ENCODE measurements at regions not wholly inside any gene's neighbourhood (a gene's known extent, or its start where the extent isn't known, plus 50 kb on each side); places are given as distances from the start of the nearest gene placed in this dataset.

DNA sequence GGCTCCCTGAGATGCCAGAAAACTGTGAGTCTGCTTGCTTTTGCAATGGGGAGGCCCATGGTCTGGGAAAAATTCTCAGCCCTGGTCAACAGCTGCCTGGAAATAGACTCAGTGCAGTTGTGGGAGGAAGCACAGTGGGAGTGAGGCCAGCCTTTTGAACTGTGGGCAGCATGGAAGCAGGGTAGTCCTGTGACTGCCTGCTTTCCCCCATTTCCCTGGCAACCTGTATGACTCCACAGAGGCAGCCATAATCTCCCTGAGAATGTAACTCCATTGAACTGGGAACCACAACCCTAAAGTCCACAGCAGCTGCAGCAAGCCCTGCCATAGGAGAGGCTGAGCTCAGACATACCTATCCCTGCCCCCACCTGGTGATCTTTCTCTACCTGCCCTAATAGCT lies 494.6 kb upstream of the FAT3 start:
- DNase-seq: no peak

DNA sequence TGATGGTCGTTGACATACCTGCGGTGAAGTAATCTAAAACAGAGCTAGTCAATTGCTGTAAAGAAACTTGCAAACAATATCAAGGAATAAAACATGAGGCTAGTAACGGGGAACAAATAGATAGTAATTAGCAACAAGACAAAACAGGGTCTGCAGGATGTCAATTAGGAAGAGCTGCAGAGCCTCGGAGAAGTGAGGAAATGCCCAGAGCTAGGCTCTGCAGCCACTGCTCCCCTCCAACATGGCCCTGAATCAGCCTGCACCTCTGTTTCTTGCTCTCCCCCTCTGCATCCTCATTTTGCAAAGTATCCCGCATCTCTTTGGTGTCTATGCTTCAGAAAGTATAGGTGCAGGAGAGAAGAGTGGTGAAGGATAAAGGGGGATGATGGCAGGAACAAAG lies 507.4 kb upstream of the FAT3 start:
- DNase-seq: no peak

DNA sequence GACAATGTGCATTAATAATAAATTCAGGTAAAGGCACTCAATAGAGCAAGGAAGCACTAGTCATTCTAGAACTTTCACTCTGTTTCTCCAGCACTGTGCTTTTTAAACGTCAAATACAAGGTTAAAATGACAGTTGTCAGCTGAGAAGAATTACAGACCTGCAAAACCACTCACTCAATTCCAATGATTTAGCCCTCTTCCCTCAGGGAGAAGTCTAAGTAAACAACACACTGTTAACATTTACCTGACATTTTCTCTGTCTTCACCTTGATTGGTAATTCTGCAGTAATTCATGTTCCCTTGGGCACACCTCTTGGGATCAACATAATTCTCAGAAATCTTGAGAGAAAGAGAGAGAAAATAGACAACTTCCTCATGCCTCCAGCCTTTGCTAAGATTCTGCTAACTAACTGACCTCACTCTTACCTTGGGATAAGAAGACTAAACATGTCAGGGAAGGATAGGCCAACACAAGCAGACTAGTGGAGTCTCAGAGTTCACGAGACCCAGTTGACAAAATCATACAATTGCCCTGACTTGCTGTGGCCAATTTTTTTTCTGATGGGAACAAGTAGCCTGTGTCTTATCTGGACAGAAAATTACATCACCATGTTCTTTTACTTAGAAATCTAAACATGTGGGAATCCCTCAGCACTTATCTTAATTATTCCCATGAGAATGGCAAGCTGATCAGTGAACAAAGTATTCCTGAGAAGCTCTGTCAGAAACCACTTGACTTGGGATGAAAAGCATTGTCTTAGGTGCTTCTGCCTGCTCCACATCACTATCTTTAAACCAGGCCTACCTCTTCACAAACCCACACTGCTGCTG lies 516.8 kb upstream of the FAT3 start:
- no peak for DNase-seq

DNA sequence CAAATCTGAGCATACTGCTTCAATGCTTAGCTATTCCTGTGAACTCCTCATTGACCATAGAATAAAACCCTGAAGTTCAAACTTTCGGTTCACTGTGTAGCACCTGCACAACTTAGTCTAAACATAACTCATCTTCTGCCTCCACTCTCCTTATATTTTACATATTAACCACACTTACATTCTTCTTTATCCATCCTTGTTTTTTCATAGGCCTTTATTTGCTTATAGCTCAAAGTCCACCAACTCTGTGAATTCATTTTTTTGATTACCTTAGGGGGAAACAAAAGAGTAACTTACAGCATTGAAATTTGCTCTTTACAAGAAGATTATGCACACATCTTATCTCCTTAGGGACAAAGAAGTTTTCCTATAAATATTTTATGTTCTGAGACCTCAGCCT lies 521.6 kb upstream of the FAT3 start:
- DNase-seq: no peak

DNA sequence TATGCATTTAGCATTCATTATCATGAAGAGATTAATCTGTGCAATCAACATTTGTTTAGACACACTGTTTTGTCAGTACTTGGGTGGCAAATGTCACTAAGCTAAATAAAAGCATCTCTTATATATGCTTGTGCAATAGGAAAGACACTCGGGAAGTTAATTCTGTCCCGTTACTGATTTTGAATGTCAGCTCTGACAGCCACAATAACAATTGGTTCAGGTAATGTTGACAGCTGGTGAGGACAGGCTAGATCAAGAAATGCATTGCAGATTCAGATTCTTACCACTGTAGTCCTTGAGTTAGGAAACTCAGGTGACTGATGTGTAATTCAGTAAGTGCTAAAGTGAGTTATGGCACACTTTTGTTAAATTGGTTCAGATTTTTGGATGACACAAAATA lies 523.8 kb upstream of the FAT3 start:
- no peak for DNase-seq

DNA sequence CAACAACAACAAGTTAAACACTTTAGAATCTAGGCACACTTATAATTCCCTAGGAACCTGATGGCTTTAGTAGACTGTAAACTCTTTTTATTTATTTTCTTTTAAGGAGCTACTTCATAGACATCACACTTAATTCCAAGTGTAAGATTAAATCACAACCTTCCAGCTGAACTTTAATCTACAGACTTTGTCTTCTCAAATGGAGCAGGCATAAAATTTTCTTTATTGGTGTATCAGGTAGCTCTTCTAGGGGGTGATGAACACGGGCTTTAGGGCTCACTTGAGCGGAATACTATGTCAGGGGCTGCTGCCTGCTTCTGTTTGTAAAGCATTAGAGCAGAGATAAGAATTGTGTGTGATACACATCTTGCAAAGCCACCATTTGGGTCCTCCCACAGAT lies 525.8 kb upstream of the FAT3 start:
- DNase-seq: no peak

DNA sequence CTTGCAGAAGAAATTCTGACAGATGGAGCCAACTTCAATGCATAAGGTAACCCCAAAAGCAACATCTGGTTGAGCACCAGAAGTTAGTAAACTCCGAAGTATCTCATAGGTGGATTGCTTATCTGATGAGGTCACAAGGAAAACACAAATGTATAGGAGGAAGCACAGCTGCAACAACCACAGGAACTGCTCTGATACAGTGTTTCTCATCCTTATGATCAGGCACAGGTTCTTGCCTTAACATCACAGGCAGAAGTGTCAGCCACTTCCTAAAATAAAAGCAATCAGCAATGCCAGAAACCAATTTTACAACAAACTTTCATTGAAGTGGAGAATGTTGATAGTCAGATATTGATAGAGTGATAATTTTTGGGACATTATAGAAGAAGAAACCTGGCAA lies 530.3 kb upstream of the FAT3 start:
- no peak for DNase-seq

DNA sequence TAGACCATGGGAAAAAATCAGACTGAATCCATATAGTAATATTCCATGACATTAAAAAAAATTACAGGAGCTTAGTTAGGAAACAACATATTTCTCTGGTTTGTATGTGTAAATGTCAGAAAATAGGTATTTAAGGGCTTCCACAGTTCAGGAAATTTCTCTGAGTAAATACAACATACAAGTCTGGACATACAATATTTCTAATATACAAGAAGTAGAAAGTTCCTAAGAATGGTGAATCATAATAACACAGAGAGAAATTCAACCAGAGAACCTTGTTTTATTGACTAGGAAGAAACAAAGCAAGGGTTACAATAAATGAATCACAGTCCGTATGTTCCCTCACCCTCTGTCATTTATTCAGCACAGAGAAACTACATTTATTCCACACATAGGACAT lies 532.7 kb upstream of the FAT3 start:
- DNase-seq: no peak

DNA sequence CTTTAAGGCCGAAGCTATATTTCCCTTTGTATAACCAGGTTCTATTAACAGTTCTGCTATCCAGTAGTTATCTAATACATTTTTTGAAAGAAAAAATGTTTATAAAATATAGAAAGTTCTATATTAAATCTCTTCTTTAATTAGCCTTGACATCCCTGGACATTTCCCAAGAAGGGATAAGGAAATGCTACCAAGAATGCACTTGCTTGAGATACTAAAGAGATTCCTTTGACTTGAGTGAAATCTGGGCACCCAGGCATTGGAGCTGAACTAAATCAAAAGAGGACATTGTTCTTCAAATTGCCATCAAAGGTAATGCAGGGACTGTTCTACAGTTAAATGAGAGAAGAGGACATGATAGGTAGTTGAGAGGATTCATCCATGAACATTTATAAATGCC lies 535.9 kb upstream of the FAT3 start:
- no peak for DNase-seq

DNA sequence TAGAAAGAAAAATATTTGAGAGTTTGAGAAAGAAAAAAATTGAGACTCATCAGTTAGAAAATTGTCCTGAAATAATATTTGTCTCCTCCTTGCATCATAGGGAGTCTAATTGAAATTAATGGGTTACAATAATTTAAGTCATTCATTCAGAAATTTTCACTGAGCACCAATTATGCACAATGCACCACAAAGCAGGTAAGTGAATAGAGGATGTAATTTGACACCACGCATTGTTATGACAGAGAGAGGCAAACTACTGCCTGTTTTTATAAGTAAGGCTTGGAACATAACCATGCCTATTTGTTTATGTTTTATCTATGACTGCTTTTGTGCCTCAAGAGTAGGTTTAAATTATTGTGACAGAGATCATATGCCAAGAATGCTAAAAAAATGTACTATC lies 537.9 kb upstream of the FAT3 start:
- no peak for DNase-seq

DNA sequence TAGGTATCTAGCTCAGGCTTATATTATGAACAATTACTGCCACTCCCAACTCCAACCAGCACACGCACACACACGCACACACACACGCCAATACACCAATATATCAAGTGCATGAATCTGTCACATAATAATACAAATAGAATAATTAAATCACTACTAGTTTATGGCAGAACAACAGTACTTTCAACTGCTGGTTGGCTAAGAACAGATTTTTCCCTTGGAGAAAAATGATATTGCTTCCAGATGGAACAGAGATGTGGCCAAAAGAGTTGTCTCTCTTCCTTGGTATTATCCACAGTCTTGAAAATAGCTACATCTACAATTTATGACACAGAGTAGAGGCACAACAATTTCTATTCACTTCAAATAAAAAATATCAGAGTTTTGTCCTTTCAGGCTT lies 538.3 kb upstream of the FAT3 start:
- no peak for DNase-seq

DNA sequence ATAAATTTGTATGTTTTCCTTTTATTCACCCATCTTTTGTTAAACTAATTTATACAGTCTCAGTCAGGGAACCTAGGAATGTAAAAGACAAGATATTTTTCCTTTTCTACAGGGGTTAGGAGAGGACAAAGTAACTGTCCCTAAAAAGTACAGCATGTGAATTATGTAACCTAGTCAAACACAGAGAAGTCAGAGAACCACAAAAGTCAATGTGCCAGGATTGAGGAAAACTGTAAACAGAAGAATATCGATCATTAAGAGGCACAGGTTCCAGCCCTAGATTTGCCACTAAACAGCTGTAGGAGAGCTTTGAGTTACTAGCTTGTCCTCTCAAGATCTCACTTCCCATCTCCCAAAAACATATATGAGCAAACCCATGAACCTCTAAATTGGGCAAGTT lies 550.9 kb upstream of the FAT3 start:
- no peak for DNase-seq

DNA sequence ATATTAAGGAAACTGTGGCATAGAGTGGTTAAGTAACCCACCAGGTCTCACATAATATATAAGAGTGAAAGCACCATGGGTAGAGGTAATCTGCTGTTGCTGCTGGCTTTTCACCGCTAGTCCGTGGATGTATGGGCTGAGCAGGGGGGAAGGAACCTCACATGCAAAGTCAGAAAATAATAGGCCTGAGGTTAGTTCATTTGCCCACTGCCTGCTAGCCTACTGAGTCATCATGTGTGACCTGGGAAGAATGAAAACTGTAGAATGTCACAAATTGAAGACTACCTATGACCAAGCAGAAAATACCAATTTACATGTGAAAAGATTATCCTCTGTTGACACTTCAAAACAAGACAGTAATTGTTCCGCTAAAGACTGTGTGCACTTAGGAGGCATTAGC lies 560.1 kb upstream of the FAT3 start:
- DNase-seq: no peak

DNA sequence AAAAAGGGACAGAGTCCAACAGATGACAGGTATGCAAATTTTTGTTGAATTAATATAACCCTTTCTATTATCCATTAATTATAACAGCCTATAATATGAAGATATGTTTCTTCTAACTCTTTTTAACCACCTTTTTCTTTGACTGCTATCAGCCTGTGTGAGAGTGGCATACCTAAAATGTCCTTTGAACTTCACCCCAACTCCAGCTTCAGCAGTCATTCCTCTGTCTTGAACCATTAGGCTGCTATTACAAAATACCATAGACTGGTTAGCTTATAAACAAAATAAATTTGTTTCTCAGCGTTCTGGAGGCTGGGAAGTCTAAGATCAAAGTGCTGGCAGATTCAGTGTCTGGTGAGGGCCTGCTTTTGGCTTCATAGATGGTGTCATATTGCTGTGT lies 564.6 kb upstream of the FAT3 start:
- DNase-seq: no peak

DNA sequence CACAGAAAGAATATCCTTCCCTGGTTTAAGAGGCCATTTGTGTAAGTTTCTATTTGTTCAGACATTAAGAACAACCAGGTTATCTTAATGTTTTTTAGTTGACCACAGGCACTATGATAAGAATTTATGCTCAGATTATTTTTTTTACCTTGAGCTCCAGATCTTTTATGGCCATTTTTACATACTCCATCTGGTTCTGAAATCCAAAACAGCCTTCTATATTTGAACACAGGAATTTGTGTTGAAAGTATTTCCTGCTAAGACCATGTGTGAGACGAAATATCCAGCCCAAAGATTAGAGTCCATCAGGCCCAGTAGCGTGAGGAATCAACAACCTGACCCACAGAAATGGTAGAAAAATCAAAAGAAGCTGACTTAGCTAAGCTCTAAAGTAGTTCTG lies 569.9 kb upstream of the FAT3 start:
- no peak for DNase-seq

DNA sequence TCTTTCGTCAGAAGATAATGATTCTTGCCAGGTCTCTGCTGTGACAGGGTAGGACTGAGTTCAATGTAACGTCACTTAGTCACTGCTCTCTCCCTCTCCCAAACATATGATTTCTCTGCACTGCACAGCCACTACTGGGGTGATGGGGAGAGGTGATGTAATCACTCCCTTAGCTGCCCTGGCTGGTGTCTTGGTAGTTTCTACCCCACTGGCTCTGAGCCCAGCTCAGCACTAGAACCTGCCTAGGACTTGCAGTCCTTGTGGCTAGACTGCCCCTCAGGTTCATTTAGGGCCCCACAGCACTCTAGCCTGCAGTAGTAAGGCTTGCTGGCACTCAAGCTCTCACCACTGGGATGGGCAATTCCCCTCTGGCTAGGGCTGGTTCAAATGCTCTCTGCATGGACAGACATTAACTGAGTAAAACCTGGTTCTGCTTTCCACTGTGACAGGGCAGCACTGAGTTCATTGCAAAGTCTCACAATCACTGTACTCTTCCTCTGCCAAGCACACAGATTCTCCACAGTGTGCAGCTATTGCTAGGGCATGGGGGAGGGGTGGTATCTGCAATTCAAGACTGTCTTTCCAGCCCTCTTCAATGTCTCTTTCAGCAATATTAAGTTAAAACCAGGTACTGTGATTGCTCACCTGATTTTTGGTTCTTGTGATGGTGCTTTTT lies 571.4 kb upstream of the FAT3 start:
- DNase-seq: no peak

DNA sequence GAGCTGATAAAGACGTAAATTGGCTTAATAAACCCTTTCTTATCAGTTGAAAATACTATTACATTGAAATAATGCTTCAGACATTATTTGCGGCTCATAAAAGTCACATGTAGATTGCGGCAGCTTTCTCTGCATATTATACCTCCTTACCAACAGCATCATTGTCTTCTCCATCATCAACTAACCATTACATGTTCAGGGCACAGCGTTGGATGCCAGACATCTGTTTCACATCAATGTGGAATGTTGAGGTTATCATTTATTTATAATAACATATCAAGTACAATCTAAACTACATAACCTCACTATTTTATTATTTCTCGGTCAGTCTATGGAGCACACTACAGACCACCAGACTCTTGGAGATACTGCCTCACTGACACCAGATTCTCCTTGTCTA lies 573.8 kb upstream of the FAT3 start:
- no peak for DNase-seq

DNA sequence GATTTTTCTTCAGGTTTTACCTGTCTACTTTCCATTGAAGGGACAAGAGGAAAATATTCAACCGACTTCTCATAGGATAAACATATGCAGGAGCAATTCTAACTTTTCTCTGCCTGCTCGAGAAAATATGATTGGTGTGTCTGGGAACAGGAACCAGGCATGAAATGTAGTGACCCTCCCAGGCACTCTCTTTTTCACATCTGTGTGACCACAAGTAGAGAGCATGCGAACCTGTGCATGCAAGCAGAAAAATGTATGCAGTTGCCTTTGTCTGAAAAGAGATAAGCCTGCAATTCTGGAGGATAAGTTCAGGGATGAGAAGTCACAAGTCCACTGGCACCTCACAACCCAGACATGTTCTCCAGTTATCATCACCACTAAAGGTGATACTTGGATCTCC lies 583.5 kb upstream of the FAT3 start:
- no peak for DNase-seq

DNA sequence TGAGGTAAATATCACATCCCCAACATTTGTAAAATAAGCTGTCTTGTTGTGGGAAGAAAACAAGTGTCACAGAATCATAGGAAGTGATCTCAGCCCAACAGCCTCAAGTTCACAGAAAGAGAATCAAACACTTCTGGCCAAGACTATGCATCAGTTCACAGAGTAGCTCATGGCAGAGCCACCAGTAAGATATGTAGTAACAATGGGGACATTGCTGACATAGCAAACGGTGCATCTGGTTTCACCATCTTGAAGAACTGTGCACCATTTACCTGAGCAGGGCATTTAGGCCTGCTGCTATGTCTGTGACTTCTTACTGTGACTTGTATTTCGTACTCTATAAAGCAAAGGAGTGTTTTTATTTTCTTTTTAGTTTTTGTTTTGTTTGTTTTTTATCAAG lies 585.3 kb upstream of the FAT3 start:
- no peak for DNase-seq

DNA sequence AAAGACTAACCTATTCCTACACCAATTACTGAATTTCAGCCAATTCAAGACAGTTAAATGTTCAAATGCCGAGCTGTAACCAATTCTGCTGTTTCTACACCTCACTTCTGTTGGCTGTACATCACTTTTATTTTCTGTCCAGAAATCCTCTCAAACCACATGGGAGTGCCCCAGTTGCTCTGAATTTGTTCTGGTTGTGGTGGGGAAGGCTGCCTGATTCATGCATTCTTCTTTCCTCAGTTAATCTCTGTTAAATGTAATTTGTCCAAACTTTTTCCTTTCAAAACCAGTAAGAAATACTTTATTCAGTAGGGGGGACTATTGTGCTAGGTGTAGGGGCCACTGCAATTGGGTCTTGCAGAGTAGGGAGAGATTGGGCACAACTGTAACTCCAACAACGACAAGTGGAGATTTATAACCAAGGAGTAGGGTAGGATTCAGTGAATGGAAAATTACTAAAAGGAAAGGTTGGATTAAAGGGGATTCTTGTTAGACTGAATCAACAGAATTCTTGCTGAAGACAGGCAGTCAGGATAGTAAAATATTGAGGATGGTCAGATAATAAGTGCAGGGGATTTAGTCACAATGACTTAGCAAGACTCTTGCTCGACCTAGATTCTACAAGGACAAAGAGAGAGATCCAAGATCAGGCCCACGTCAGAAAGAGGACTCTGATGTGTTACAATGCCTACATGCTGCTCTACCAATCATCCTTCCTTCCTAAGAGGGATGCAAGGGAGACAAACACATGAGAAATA lies 593.5 kb upstream of the FAT3 start:
- no peak for DNase-seq

DNA sequence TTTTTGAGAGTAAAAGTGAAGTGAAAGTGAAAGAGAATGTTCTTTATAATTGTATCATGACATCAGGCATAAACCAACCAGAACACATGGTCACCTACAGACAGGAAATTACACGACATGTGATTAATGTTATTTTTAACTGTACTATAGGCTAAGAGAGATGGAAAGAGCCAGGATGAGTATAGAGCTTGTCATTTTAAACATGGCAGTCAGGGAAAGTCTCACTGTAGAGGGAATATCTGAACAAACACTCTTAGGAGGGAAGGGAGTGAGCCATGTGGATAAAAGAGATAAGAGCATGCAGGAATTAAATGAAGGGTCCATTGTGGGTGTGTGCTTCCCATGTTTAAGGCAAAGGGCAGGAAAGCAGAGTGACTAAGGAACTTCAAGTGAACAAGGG lies 599.1 kb upstream of the FAT3 start:
- no peak for DNase-seq

DNA sequence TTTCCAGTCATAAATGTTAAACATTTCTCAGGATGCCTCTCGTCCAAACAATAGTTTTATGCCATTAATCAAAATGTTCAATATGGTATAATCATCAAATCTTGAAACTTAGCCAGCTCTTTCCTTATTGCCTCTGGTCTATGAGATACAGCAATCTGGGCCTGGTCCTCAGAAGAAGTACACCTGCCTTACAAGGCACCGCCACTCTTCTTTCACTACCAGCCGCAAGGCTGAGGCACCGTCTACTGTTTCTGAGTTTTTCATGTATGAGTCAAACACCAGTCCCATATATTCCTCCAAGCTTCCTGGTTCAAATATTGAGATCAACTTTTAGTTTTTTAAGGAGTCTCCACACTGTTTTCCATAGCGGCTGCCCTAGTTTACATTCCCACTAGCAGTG lies 600.6 kb upstream of the FAT3 start:
- no peak for DNase-seq

DNA sequence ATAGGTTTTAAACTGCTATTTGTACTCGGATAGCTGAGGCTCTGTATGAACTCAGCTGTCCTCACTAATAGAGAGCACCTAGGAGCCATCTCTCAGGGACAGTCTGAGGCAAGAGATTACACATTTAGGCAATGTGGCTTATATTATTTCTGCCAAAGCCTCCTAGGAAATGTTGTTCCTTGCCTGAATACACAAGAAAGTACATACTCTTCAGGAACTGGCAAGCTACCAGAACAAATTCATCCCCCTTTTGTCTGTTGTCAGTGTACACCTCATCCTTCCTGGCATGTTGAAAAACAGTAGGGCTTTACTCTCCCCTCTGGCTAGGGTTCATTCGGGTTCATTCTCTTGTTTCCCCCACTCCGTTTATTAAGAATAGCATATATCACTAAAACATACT lies 615.9 kb upstream of the FAT3 start:
- no peak for DNase-seq

DNA sequence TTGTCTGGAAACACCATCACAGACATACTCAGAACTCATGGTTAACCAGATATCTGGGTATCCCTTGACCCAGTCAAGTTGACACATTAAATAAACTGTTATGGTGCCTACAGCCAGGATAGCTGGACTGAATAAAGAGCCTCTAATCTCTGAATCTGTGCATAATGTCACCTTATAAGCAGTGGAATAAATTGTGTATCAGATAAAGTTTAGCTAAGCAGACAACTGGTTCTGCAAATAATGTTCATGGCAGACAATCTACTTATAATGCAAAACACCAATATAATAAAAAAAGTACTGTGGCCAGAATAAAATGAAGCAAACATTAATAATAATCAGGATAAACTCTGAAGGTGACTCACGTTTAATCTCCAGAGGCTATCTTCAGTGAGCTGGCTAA lies 628.5 kb upstream of the FAT3 start:
- DNase-seq: no peak
